ENCODE measurements at regions not wholly inside any gene's neighbourhood (a gene's known extent, or its start where the extent isn't known, plus 50 kb on each side); places are given as distances from the start of the nearest gene placed in this dataset.

- TF ChIP-seq CTCF (IDR thresholded peaks at IDR 0.05), result 0 out of 2 replicates have a peak, but pooled peaks have one; percentile 24
- no peak for TF ChIP-seq ZFX (IDR thresholded peaks at IDR 0.05; ENCODE audit: borderline replicate concordance)
These were observed 1352.0 kb upstream of the B3GALT2 start for GRCh38 chr1:194538453-194538852.

Measured in 22Rv1 (cell line).